PC-9 (cell line): ENCODE measurements at regions not wholly inside any gene's neighbourhood (a gene's known extent, or its start where the extent isn't known, plus 50 kb on each side); places are given as distances from the start of the nearest gene placed in this dataset.

Experiments used
- BruUV-seq: library from RNA; stranded (reverse); fragments of 400-500 nt; replicated peaks from 2 replicates; lab custom pipeline; 2021; lab: Mats Ljungman, UMichigan
- CTCF ChIA-PET: fragments of 300-600 bp; sonication (Branson Sonifier 250); formaldehyde crosslinking; loops from one replicate; lab custom pipeline; 2022; ENCODE audit warnings: antibody characterized with exemption; lab: Charles Lee
- POLR2A ChIA-PET: fragments of 300-600 bp; sonication (Branson Sonifier 250); formaldehyde crosslinking; loops from one replicate; lab custom pipeline; 2022; ENCODE audit warnings: antibody characterized with exemption; ENCODE audit not compliant: unreplicated experiment; lab: Charles Lee
- DNase-seq, 2 experiments: peaks; one replicate each; pipeline versions ENCODE4 v3.0.0 to v3.0.0-alpha.2; 2015 to 2022; ENCODE audit warnings: mixed read lengths in 1 of 2
- H2AFZ ChIP-seq: fragments of 200-600 bp; sonication (generic); 2 replicates; pipeline ENCODE4 v1.8.1; 2017; ENCODE audit warnings: antibody characterized with exemption
- H3F3A ChIP-seq: fragments of 200-600 bp; sonication (generic); 2 replicates; pipeline ENCODE4 v1.8.1; 2017; ENCODE audit warnings: antibody characterized with exemption, mild to moderate bottlenecking, low read depth; ENCODE audit not compliant: insufficient read depth
- H3K27ac ChIP-seq: fragments of 200-600 bp; sonication (generic); 2 replicates; pipeline ENCODE4 v1.6.1; 2016; ENCODE audit warnings: mixed run types
- H3K27me3 ChIP-seq: fragments of 200-600 bp; sonication (generic); 2 replicates; pipeline ENCODE4 v1.6.1; 2016; ENCODE audit warnings: low read depth, mixed run types; ENCODE audit not compliant: insufficient read depth
- H3K36me3 ChIP-seq: fragments of 200-600 bp; sonication (generic); 2 replicates; pipeline ENCODE4 v1.6.1; 2016; ENCODE audit warnings: low read depth, mixed run types
- H3K4me1 ChIP-seq: fragments of 200-600 bp; sonication (generic); replicated peaks from 2 replicates; pipeline ENCODE4 v1.6.1; 2016; ENCODE audit warnings: mixed run types; ENCODE audit not compliant: insufficient read depth
- H3K4me2 ChIP-seq: fragments of 200-600 bp; sonication (generic); 2 replicates; pipeline ENCODE4 v1.6.1; 2017; ENCODE audit warnings: mixed run types
- H3K4me3 ChIP-seq: fragments of 200-600 bp; sonication (generic); 2 replicates; pipeline ENCODE4 v1.6.1; 2016; ENCODE audit warnings: mixed run types
- H3K79me2 ChIP-seq: fragments of 200-600 bp; sonication (generic); 2 replicates; pipeline ENCODE4 v1.6.1; 2017; ENCODE audit warnings: low read depth, mixed run types
- H3K9me2 ChIP-seq: fragments of 200-600 bp; sonication (generic); 2 replicates; pipeline ENCODE4 v1.8.1; 2017; ENCODE audit warnings: mild to moderate bottlenecking; ENCODE audit not compliant: insufficient read depth
- H3K9me3 ChIP-seq: fragments of 200-600 bp; sonication (generic); 2 replicates; pipeline ENCODE4 v1.8.1; 2016; ENCODE audit warnings: low read depth; ENCODE audit not compliant: insufficient read depth
- H4K20me1 ChIP-seq: fragments of 200-600 bp; sonication (generic); 2 replicates; pipeline ENCODE4 v1.8.1; 2017; ENCODE audit not compliant: insufficient read depth
- CTCF ChIP-seq: fragments of 200-600 bp; sonication (generic); conservative IDR thresholded peaks from 2 replicates; pipeline ENCODE4 v1.6.1; 2017; ENCODE audit warnings: mixed run types, antibody characterized with exemption, mild to moderate bottlenecking, moderate library complexity
- EZH2 ChIP-seq: fragments of 200-600 bp; sonication (generic); IDR thresholded peaks from 2 replicates; pipeline ENCODE4 v1.8.0; 2017; ENCODE audit warnings: antibody characterized with exemption, low read depth
- intact Hi-C: fragments of 100-400 bp; cut with micrococcal nuclease; formaldehyde crosslinking; loops from one replicate; pipeline ENCODE4 v1.10.0; 2022; ENCODE audit not compliant: unreplicated experiment

- no peak overlapping the region for H3K4me3 ChIP-seq
- CTCF ChIA-PET: no interaction called here
- no TSS peak for BruUV-seq
- TF ChIP-seq EZH2 (no peak), CTCF (no peak)
- DNase-seq: no peak
- no peaks in the 10 kb centered on the region for H3K9me3 ChIP-seq
- no peak overlapping the region for H3K27ac ChIP-seq
- peaks cover 46% of the 10 kb centered on the region for H3K27me3 ChIP-seq
- H2AFZ ChIP-seq: no peak overlapping the region
- no peaks in the 10 kb centered on the region for H3K79me2 ChIP-seq
- H3F3A ChIP-seq: no peaks in the 10 kb centered on the region
- H3K4me1 ChIP-seq: no peaks in the 10 kb centered on the region
- POLR2A ChIA-PET: interaction anchor here (0.6 kb wide), 1 partner anchor 221 kb away, joined by 5 read pairs; no protein-coding TSS in a partner anchor
- H3K4me2 ChIP-seq: no peak overlapping the region
- no peaks in the 10 kb centered on the region for H4K20me1 ChIP-seq
- no peaks in the 10 kb centered on the region for H3K9me2 ChIP-seq
- H3K36me3 ChIP-seq: no peaks in the 10 kb centered on the region
- intact Hi-C loops: no loop called here
Measured at GRCh38 chr9:34896112-34896511, 62.0 kb upstream of the PHF24 start.

DNA sequence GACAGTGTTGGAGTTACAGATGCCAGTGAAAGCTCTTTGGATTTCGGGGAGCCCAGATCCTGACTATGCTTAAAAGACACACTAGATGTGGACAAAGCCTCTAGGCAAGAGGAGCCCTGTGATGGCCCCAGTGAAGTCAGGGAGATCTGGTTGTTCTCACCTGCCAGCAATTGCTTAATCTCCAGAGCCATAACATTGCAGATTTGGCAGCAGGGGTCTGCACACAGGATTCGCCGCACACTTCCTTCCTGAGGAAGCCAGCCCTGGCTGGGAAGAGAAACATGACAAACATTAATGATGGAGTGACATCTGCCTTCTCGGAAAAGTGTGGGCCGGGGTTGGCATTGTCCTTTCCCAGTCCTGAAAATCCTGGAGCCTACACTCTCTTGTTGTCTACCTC, 65.2 kb upstream of the PHF24 start:
- no peaks in the 10 kb centered on the region for H3K79me2 ChIP-seq
- no peaks in the 10 kb centered on the region for H3K36me3 ChIP-seq
- no peak for DNase-seq
- H3K4me2 ChIP-seq: no peak overlapping the region
- no peaks in the 10 kb centered on the region for H4K20me1 ChIP-seq
- H2AFZ ChIP-seq: no peak overlapping the region
- BruUV-seq: no TSS peak
- H3K9me3 ChIP-seq: no peaks in the 10 kb centered on the region
- ChIA-PET POLR2A (no interaction called here), CTCF (interaction anchor here (0.6 kb wide), 1 partner anchor 662 kb away, joined by 3 read pairs; no protein-coding TSS in a partner anchor)
- TF ChIP-seq EZH2 (no peak), CTCF (no peak)
- no peaks in the 10 kb centered on the region for H3K9me2 ChIP-seq
- H3K27ac ChIP-seq: no peak overlapping the region
- no peak overlapping the region for H3K4me3 ChIP-seq
- peaks cover 59% of the 10 kb centered on the region for H3K27me3 ChIP-seq
- H3F3A ChIP-seq: no peaks in the 10 kb centered on the region
- H3K4me1 ChIP-seq: no peaks in the 10 kb centered on the region
- intact Hi-C loops: no loop called here

GRCh38 chr9:34891386-34891785, 66.7 kb upstream of the PHF24 start:
- no peaks in the 10 kb centered on the region for H3K4me1 ChIP-seq
- no peaks in the 10 kb centered on the region for H3K9me3 ChIP-seq
- peaks cover 50% of the 10 kb centered on the region for H3K27me3 ChIP-seq
- H3K4me3 ChIP-seq: no peak overlapping the region
- H3K79me2 ChIP-seq: no peaks in the 10 kb centered on the region
- no peak for DNase-seq
- H4K20me1 ChIP-seq: no peaks in the 10 kb centered on the region
- intact Hi-C loops: no loop called here
- H3K36me3 ChIP-seq: no peaks in the 10 kb centered on the region
- no peak overlapping the region for H3K4me2 ChIP-seq
- no peak overlapping the region for H3K27ac ChIP-seq
- no peaks in the 10 kb centered on the region for H3K9me2 ChIP-seq
- BruUV-seq: no TSS peak
- no peak overlapping the region for H2AFZ ChIP-seq
- ChIA-PET POLR2A (no interaction called here), CTCF (no interaction called here)
- no peak for TF ChIP-seq EZH2
- no peak for TF ChIP-seq CTCF
- H3F3A ChIP-seq: no peaks in the 10 kb centered on the region
